Liver (tissue), 8 donors: ENCODE measurements at regions not wholly inside any gene's neighbourhood (a gene's known extent, or its start where the extent isn't known, plus 50 kb on each side); places are given as distances from the start of the nearest gene placed in this dataset.

Source experiments
- DNase-seq: peaks from one replicate; pipeline ENCODE4 v3.0.0-alpha.2; 2017; ENCODE audit warnings: low spot score
- H3K27ac ChIP-seq, 2 donors: one replicate each; pipeline ENCODE4 v1.7.0; 2013; ENCODE audit warnings: inconsistent platforms in 2 of 2, low read length in 2 of 2, control low read depth in 1 of 2, low read depth in 1 of 2, mild to moderate bottlenecking in 1 of 2
- H3K27me3 ChIP-seq, 4 donors: one replicate each; pipeline versions ENCODE4 v1.6.1 to v1.7.0; 2013; ENCODE audit warnings: low read length in 3 of 4, inconsistent platforms in 1 of 4, mild to moderate bottlenecking in 1 of 4, moderate library complexity in 1 of 4; ENCODE audit not compliant: control insufficient read depth in 4 of 4, insufficient read depth in 4 of 4
- H3K36me3 ChIP-seq, 4 donors: one replicate each; pipeline versions ENCODE4 v1.6.1 to v1.7.0; 2013; ENCODE audit warnings: low read length in 3 of 4, mild to moderate bottlenecking in 3 of 4, low read depth in 1 of 4, moderate library complexity in 1 of 4; ENCODE audit not compliant: control insufficient read depth in 4 of 4, insufficient read depth in 3 of 4
- H3K4me1 ChIP-seq, 4 donors: one replicate each; pipeline versions ENCODE4 v1.6.1 to v1.7.0; 2013; ENCODE audit warnings: low read length in 3 of 4, mild to moderate bottlenecking in 3 of 4, moderate library complexity in 1 of 4; ENCODE audit not compliant: control insufficient read depth in 4 of 4, insufficient read depth in 4 of 4
- H3K4me3 ChIP-seq, 3 donors: one replicate each; pipeline versions ENCODE4 v1.6.1 to v1.7.0; 2013; ENCODE audit warnings: low read length in 3 of 3, control low read depth in 1 of 3, low read depth in 1 of 3, mild to moderate bottlenecking in 1 of 3
- H3K9ac ChIP-seq, 2 donors: one replicate each; pipeline ENCODE4 v1.7.0; 2013; ENCODE audit warnings: low read length in 2 of 2, mild to moderate bottlenecking in 2 of 2, moderate library complexity in 2 of 2, control low read depth in 1 of 2, low read depth in 1 of 2
- H3K9me3 ChIP-seq, 4 donors: one replicate each; pipeline versions ENCODE4 v1.6.1 to v1.7.0; 2013; ENCODE audit warnings: low read length in 3 of 4; ENCODE audit not compliant: control insufficient read depth in 4 of 4
- EGR1 ChIP-seq, 2 donors: IDR thresholded peaks; 2 replicates each; pipeline ENCODE4 v1.6.1; 2016 to 2018; ENCODE audit warnings: antibody characterized with exemption in 2 of 2, low read depth in 2 of 2
- FOXA1 ChIP-seq: IDR thresholded peaks from 2 replicates; pipeline ENCODE4 v1.6.1; 2016; ENCODE audit warnings: antibody characterized with exemption
- FOXA2 ChIP-seq: IDR thresholded peaks from 2 replicates; pipeline ENCODE4 v1.6.1; 2016; ENCODE audit warnings: antibody characterized with exemption
- GABPA ChIP-seq, 2 donors: IDR thresholded peaks in 1 of 2; conservative IDR thresholded peaks in 1 of 2; 2 replicates each; pipeline ENCODE4 v1.6.1; 2016; ENCODE audit warnings: antibody characterized with exemption in 2 of 2, mild to moderate bottlenecking in 1 of 2, moderate library complexity in 1 of 2
- HNF4A ChIP-seq, 2 donors: conservative IDR thresholded peaks; 2 replicates each; pipeline ENCODE4 v1.6.1; 2016; ENCODE audit warnings: antibody characterized with exemption in 2 of 2, mild to moderate bottlenecking in 2 of 2
- HNF4G ChIP-seq: IDR thresholded peaks from 2 replicates; pipeline ENCODE4 v1.6.1; 2016; ENCODE audit warnings: antibody characterized with exemption
- JUND ChIP-seq, 2 donors: IDR thresholded peaks; 2 replicates each; pipeline ENCODE4 v1.6.1; 2016; ENCODE audit warnings: antibody characterized with exemption in 2 of 2
- NR2F2 ChIP-seq: IDR thresholded peaks from 2 replicates; pipeline ENCODE4 v1.6.1; 2016; ENCODE audit warnings: antibody characterized with exemption
- RAD21 ChIP-seq, 2 donors: IDR thresholded peaks; 2 replicates each; pipeline ENCODE4 v1.6.1; 2016; ENCODE audit warnings: antibody characterized with exemption in 2 of 2, mild to moderate bottlenecking in 2 of 2
- RXRA ChIP-seq, 2 donors: IDR thresholded peaks; 2 replicates each; pipeline ENCODE4 v1.6.1; 2017 to 2018; ENCODE audit warnings: antibody characterized with exemption in 2 of 2, mild to moderate bottlenecking in 1 of 2
- SP1 ChIP-seq: IDR thresholded peaks from 2 replicates; pipeline ENCODE4 v1.6.1; 2018; ENCODE audit warnings: antibody characterized with exemption, mild to moderate bottlenecking
- TAF1 ChIP-seq: conservative IDR thresholded peaks from 2 replicates; pipeline ENCODE4 v1.6.1; 2016; ENCODE audit warnings: antibody characterized with exemption, mild to moderate bottlenecking
- YY1 ChIP-seq: IDR thresholded peaks from 2 replicates; pipeline ENCODE4 v1.6.1; 2016; ENCODE audit warnings: antibody characterized with exemption, mild to moderate bottlenecking
- WGBS: extraction: QIAGEN DNeasy Blood & Tissue Kit; methylation state at CpG from one replicate; pipeline ENCODE4 v1.1.7; 2013; 5-methylcytosine and 5-hydroxymethylcytosine counted together
- TF ChIP-seq, protein P1 (sequence below): IDR thresholded peaks from 2 replicates; pipeline ENCODE4 v1.6.1; 2016; ENCODE audit warnings: antibody characterized with exemption
- TF ChIP-seq, protein P2 (sequence below): fragments of 150-350 bp; IDR thresholded peaks from 2 replicates; pipeline ENCODE4 v1.5.1; 2017; ENCODE audit warnings: improper control_type of control experiment, low read depth, low read length; ENCODE audit not compliant: missing input control
- TF ChIP-seq, protein P3 (sequence below): IDR thresholded peaks from 2 replicates; pipeline ENCODE4 v1.6.1; 2016; ENCODE audit warnings: antibody characterized with exemption
- TF ChIP-seq, protein P4 (sequence below): IDR thresholded peaks from 2 replicates; pipeline ENCODE4 v1.6.1; 2016; ENCODE audit warnings: antibody characterized with exemption
- TF ChIP-seq, protein P5 (sequence below): IDR thresholded peaks from 2 replicates; pipeline ENCODE4 v1.6.1; 2016; ENCODE audit warnings: antibody characterized with exemption, mild to moderate bottlenecking
- donor health status: healthy.
- donor health status: healthy.
- donor health status: healthy.
- donor health status: healthy.
- donor health status: healthy.

DNA sequence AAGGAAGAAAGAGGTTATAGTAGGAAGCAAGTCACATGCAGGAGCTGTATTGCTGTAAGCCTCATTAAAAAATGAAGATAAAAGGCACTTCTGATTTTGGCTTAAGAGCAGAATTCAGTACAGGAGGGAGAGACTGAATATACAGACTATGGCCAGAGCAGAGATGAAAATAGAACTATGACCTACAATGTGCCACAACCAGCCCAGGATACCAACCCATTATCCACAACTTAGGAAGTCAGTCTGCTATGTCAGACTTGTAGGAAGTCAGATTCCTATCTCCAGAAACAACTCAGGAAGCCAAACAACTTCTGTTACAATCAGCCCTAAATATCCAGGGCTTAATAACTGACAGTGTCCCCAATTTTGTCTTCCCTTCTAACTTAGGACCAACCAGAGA lies 156.2 kb upstream of the ANKH start:
- DNase-seq, result no peak
- Histone ChIP-seq H3K4me1 (peaks cover 0 to 3% (median under 1%) of the 10 kb centered on the region in 4 donors), H3K9ac (no peak overlapping the region), H3K4me3 (no peak overlapping the region), H3K27ac (no peak overlapping the region), H3K36me3 (no peaks in the 10 kb centered on the region), H3K27me3 (no peaks in the 10 kb centered on the region), H3K9me3 (no peaks in the 10 kb centered on the region)
- TF ChIP-seq SP1, result no peak
- TF ChIP-seq, protein P1, sequence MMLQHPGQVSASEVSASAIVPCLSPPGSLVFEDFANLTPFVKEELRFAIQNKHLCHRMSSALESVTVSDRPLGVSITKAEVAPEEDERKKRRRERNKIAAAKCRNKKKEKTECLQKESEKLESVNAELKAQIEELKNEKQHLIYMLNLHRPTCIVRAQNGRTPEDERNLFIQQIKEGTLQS, result no peak
- no peak for TF ChIP-seq HNF4A (conservative IDR thresholded peaks at IDR 0.05)
- TF ChIP-seq, protein P2, sequence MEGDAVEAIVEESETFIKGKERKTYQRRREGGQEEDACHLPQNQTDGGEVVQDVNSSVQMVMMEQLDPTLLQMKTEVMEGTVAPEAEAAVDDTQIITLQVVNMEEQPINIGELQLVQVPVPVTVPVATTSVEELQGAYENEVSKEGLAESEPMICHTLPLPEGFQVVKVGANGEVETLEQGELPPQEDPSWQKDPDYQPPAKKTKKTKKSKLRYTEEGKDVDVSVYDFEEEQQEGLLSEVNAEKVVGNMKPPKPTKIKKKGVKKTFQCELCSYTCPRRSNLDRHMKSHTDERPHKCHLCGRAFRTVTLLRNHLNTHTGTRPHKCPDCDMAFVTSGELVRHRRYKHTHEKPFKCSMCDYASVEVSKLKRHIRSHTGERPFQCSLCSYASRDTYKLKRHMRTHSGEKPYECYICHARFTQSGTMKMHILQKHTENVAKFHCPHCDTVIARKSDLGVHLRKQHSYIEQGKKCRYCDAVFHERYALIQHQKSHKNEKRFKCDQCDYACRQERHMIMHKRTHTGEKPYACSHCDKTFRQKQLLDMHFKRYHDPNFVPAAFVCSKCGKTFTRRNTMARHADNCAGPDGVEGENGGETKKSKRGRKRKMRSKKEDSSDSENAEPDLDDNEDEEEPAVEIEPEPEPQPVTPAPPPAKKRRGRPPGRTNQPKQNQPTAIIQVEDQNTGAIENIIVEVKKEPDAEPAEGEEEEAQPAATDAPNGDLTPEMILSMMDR, result no peak
- TF ChIP-seq RXRA (IDR thresholded peaks at IDR 0.05), result no peak
- no peak for TF ChIP-seq NR2F2
- no peak for TF ChIP-seq YY1
- TF ChIP-seq GABPA (IDR thresholded peaks at IDR 0.05 in 1 of 2, conservative IDR thresholded peaks at IDR 0.05 in 1 of 2), result no peak
- no peak for TF ChIP-seq FOXA2
- TF ChIP-seq HNF4G, result no peak
- TF ChIP-seq FOXA1, result no peak
- TF ChIP-seq TAF1, result no peak
- TF ChIP-seq, protein P3, sequence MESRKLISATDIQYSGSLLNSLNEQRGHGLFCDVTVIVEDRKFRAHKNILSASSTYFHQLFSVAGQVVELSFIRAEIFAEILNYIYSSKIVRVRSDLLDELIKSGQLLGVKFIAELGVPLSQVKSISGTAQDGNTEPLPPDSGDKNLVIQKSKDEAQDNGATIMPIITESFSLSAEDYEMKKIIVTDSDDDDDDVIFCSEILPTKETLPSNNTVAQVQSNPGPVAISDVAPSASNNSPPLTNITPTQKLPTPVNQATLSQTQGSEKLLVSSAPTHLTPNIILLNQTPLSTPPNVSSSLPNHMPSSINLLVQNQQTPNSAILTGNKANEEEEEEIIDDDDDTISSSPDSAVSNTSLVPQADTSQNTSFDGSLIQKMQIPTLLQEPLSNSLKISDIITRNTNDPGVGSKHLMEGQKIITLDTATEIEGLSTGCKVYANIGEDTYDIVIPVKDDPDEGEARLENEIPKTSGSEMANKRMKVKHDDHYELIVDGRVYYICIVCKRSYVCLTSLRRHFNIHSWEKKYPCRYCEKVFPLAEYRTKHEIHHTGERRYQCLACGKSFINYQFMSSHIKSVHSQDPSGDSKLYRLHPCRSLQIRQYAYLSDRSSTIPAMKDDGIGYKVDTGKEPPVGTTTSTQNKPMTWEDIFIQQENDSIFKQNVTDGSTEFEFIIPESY, result no peak
- TF ChIP-seq, protein P4, sequence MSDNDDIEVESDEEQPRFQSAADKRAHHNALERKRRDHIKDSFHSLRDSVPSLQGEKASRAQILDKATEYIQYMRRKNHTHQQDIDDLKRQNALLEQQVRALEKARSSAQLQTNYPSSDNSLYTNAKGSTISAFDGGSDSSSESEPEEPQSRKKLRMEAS, result no peak

DNA sequence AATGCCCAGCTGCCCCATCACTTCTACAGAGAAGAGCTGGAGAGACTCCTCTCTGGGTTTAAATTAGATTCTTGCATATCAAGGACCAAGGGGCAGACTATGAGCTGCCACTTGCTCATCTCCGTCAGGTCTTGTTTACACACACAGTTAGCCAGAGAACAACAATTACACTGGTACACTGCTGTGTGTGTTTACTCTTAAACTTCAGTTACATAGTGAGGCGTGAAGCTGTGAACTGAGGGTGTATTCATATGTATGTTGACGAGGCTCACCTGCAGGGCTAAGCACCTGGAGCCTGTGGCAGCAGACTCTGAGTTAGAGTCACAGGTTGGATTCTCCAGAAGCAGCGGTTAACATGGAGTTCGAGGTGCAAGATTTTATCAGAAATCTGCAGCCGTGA lies 155.4 kb upstream of the ANKH start:
- Histone ChIP-seq H3K9me3 (no peaks in the 10 kb centered on the region), H3K27ac (no peak overlapping the region), H3K36me3 (no peaks in the 10 kb centered on the region), H3K4me1 (peaks cover 0 to 3% (median under 1%) of the 10 kb centered on the region in 4 donors), H3K4me3 (no peak overlapping the region), H3K27me3 (no peaks in the 10 kb centered on the region), H3K9ac (no peak overlapping the region)
- WGBS, result 71% methylated on average over 6 of the region's 6 CpGs
- DNase-seq, result no peak
- TF ChIP-seq, protein P1, result no peak
- no peak for TF ChIP-seq EGR1 (IDR thresholded peaks at IDR 0.05; ENCODE audit: low read depth in 2 of 2)
- TF ChIP-seq HNF4A (conservative IDR thresholded peaks at IDR 0.05), result no peak
- no peak for TF ChIP-seq FOXA2
- TF ChIP-seq RXRA (IDR thresholded peaks at IDR 0.05), result no peak
- TF ChIP-seq JUND (IDR thresholded peaks at IDR 0.05), result no peak
- TF ChIP-seq YY1, result no peak
- TF ChIP-seq, protein P2, result no peak
- TF ChIP-seq, protein P5, sequence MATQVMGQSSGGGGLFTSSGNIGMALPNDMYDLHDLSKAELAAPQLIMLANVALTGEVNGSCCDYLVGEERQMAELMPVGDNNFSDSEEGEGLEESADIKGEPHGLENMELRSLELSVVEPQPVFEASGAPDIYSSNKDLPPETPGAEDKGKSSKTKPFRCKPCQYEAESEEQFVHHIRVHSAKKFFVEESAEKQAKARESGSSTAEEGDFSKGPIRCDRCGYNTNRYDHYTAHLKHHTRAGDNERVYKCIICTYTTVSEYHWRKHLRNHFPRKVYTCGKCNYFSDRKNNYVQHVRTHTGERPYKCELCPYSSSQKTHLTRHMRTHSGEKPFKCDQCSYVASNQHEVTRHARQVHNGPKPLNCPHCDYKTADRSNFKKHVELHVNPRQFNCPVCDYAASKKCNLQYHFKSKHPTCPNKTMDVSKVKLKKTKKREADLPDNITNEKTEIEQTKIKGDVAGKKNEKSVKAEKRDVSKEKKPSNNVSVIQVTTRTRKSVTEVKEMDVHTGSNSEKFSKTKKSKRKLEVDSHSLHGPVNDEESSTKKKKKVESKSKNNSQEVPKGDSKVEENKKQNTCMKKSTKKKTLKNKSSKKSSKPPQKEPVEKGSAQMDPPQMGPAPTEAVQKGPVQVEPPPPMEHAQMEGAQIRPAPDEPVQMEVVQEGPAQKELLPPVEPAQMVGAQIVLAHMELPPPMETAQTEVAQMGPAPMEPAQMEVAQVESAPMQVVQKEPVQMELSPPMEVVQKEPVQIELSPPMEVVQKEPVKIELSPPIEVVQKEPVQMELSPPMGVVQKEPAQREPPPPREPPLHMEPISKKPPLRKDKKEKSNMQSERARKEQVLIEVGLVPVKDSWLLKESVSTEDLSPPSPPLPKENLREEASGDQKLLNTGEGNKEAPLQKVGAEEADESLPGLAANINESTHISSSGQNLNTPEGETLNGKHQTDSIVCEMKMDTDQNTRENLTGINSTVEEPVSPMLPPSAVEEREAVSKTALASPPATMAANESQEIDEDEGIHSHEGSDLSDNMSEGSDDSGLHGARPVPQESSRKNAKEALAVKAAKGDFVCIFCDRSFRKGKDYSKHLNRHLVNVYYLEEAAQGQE, result no peak
- no peak for TF ChIP-seq FOXA1
- TF ChIP-seq, protein P3, result no peak
- TF ChIP-seq RAD21 (IDR thresholded peaks at IDR 0.05), result no peak
- no peak for TF ChIP-seq GABPA (IDR thresholded peaks at IDR 0.05 in 1 of 2, conservative IDR thresholded peaks at IDR 0.05 in 1 of 2)
- TF ChIP-seq, protein P4, result no peak
- no peak for TF ChIP-seq TAF1
- TF ChIP-seq SP1, result no peak
- no peak for TF ChIP-seq NR2F2
- TF ChIP-seq HNF4G, result no peak
